NOMO-1 treated with dmso at 0.1 percent for 144 hours (cell line): ENCODE measurements at regions not wholly inside any gene's neighbourhood (a gene's known extent, or its start where the extent isn't known, plus 50 kb on each side); places are given as distances from the start of the nearest gene placed in this dataset.

Experiments used
- DNase-seq: peaks from one replicate; lab custom pipeline; 2025; ENCODE audit not compliant: unreplicated experiment; lab: John Stamatoyannopoulos, UW

DNA sequence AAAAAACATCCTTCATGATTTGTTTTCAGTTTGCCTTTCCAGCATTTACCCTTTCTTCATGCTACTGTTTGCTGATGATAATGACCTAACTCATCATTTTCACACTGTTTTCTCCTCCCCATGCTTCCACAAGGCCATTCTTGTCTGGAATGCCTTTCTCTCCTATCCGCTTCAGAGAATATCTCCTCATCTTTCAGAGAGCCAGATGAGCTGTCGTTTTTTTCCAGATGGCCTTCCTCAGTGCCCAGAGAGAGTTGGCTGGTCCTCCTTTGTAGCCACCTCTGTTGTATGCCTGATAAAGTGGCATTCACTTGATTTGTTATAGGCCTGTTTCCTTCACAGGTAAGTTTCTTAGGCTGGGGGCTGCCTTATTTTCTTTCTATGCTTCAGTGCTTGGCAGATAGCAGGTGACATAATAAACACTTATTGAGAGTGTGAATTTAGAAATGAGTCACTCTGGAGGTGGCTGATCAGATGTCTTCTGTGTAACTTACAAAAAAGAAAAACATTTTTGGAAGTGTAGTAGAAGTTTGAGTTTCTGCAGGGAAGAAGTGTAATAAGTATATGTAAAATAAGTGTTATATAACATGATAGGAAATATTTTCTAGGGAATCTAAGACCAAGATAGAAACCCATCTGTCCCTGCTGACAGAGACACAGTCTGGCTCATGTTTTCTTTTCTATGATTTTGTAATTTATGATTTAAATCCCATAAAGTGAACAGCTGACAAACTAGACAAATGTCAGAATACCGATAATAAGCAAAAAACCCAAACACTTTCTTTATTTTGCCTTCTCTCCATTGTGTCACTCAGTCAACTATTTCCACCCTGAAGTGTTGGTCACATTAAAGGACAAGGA is 174.5 kb downstream of the DACT1 start:
- no peak for DNase-seq

DNA sequence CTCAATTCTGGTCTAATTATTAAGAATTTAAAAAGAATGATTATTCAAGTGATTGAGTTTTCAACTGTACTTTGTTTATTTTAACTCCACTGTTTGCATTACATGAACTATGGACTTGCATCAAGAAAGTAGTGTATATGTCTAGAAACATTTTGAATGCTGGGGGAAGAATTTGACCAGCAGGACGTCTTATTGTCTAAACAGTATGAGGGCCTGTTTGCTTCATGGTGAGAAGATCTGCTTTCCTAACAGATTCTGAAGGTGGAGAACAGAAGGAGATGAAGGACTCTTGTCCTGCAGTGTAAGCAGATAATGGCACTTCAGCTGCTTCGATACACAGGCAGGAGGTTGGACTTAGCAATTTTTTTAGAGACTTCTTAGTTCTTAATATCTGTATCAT is 176.0 kb downstream of the DACT1 start:
- no peak for DNase-seq

DNA sequence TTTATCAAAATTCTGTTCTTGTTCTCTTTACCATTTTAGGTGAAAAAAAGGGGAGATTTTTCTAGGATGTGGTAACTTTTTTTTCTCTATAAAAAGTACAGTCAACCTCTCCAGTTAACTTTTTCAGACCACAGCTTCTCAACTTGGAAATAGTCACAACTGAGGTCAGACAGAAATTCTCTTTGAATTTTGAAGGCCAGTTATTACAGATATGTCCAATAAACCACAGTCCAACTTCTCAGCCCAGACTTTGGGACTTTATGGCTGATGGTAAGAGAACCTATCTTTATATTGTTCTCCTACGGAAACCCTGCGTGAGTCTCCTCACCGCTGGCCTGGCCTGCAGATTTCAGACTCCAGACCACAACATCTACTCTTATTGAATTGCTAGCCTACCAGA is 176.7 kb downstream of the DACT1 start:
- DNase-seq: no peak

DNA sequence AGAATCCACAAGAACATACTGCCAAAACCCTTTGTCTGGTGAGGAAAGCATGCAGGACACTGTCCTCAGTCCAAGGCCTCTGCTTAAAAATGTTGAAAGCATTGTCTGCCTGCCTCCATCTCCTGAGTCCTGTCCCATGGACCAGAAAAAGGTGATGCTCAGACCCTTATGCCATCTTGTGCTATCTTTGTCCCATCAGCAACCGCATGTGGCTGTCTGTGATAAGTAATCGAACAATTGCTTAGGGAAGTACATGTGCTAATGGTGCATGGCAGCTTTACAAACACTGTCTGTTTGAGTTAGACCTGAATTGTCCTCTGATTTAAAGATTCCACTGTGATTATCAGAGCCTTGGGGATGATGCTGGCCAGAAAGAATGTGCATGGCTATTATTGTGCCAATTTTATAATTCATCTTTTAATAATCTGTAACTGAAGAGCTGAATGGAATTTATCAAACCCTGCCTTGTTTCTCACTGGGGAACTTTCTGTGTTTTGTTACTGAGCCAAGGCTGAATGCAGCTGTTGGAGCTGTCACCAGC is 177.5 kb downstream of the DACT1 start:
- no peak for DNase-seq

DNA sequence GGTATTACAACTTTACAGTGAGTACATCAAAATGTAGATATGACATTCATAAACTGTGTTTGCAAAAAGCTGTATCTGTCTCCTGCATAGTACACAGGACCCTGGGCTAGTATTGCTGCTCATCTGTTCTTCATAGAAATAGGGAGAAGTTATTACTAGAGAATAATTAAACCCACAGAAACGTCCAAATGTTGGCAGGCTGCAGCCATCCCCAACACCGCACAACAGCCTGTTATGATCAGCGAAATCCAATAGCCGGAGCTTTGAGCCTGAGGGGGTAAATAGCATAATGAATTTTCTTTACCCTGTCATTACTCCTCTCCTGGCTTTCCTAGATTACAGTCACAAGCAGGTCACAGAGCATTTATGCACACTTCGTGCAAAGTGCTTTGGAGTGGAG is 178.0 kb downstream of the DACT1 start:
- no peak for DNase-seq

DNA sequence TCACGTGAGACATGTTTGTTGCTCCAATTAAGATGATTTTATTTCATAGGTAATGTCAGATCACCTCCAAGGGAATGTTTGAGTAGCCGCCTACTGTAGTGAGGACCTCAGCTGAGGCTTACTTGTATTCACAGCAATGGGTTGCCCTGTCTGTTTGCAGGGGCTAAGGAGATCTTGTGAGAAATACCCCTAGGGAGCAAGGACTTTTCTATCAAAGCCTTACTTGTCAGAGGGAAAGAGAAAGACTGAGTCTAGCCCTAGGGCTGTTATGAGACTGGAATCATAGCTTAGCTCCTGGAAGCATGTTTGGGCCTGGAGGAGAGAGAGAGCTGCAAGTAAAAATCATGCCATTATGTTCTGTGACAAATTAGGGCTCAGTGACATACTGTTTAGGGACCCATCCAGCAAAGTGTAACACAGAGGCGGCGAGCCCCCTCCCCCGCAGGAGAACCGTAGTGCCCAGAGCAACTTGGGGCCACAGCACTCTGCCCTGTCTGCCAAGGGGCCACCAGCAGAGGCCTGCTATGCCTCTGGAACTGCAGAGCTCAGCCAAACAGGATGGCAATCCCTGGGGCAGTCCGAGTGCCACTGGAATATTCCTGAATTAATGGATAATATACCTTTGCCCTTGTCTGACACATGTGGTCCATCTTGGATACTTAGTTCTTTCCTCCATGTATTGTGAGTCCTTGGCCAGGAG is 178.8 kb downstream of the DACT1 start:
- DNase-seq: no peak

DNA sequence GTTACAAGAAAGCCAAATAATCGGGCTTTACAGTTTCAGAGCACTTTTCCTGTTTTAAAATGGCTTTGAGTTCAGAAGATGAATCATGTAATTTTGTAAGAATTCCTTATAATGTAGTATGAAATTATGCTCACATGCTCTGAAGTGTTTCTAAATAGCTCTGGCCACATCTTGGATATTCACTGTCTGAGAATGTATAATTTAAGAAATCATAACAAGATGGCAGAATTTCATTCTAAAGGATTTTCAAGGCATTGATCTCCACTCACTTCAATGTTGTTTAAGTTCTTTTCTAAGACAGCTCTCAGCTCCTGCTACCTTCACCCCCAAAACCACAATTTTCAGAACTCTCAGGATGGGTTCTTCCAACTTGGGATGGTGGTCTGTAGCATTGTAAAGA is 180.1 kb downstream of the DACT1 start:
- no peak for DNase-seq

DNA sequence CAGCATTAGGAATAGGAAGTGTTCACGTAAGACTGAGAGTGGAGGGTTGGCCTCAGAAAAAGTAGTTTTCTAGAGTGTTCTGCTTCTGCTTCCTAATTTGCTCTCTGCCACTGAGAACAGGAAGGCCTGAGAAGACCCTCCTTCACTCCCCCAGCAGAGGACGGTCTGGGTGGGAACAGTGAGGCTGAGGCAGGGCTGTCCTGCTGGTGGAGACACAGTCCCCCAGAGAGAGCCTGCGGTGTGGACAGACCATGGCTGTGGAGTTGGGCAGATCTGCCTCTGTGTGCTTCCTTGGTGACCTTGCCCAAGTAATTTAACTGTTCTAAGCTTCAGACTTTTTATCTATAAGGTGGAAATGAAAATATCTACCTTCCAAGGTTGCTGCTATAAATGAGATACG is 182.3 kb downstream of the DACT1 start:
- no peak for DNase-seq

DNA sequence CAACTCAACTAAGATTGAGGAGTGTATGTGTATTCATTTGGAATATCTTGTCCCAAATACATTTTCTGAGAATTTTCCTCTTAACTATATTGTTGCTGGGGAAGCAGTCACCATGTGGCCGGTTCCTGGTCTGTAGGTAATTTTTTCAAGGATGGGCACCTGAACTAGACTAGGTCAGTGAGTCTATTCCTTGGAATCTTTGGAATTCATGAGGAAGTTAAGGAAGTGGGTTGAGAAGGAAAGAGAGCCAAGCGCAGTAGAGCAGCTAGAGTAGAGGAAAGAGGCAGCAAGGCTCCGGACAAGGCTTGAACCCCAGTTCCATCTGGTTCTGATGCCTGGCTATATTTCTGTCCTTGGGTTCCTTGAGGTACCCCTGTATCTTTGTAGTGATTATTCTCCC is 183.7 kb downstream of the DACT1 start:
- no peak for DNase-seq

DNA sequence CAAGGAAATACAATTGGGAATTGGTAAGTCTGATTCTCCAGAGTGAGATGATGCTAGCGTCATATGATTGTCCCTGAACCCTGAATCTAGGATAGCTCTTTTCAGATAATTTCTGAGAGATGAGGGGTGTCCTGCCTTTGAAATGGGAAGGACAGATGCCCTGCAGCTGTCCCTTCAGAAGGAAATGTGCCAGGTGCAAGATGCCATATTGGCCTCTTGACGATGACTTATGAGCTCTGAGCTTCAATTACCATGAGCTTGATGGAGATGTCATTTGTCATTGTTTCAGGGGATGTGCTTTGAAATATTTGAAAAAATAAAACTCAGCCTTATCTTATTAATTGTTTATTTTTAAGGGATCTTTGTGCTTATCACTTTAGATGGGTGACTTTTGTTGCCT is 185.1 kb downstream of the DACT1 start:
- no peak for DNase-seq

DNA sequence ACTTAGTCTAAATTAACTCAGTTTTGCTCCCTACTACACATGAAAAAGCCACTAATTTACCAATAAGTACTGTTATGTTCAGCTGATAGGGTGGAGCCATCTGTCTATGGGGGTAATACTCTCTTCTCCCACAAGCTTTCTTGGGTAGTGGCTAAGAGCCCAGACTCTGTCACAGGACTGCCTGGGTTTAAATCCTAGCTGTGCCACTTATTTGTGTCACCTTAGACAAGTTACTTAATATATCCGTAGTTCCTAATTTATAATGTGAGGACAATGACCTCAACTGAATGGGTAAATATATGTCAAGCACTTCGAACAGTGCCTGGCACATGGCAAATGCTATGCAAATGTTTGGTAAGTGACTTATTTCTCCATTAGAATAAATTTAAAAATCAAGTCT is 185.6 kb downstream of the DACT1 start:
- no peak for DNase-seq

DNA sequence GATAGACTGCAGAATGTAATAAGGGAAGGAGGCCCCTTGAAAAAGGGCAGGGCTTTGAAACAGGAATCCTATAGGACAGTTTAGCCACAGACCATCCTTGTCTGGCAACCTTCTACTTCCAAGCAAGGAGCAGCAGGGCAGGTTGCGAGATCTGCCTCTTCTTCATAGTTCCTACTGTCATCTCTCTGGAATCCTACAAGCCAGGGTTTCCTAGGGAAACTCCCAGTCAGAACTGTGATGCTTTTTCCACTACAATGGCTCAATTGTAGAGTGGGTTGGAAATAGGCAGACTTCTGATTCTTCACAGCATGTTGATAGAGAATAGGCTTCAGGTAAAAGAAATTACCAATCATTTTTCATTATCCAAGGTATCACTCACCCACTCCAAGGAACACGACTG is 186.3 kb downstream of the DACT1 start:
- no peak for DNase-seq

DNA sequence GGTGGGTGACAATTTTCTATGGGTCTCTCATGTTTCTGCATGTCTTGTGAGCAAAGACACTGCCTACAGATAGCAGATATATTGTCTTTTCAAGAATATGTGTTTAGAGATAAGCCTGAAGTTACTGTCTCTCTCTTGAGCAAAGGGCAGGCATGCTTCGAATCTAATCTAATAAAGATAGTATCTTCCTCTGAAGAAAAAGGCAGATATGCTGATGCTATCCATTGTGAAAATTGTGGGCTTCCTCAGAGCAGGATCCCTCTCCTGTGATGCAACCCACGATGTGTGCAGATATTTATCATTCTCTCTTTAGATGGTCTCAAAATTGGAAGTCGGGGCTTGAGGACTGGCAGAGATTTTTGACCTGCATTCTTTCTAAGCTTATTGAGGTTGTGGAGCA is 187.0 kb downstream of the DACT1 start:
- no peak for DNase-seq

DNA sequence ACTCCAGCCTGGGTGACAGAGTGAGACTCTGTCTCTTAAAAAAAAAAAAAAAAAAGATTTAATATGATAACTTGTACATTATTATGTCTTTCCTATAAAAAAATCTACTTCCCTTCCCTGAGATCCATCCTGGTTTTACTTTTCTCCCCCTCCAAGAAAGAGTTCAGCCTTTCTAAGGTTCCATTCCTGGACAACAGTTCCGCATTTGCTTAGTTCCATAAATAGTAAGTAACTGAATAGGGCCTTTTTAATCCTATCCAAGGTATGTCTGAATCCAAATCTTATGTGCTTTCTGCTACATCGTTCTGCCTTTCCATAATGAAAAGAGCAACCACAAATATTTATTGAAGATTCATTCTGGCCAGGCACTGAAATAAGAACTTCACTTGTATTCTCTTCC is 187.8 kb downstream of the DACT1 start:
- no peak for DNase-seq

DNA sequence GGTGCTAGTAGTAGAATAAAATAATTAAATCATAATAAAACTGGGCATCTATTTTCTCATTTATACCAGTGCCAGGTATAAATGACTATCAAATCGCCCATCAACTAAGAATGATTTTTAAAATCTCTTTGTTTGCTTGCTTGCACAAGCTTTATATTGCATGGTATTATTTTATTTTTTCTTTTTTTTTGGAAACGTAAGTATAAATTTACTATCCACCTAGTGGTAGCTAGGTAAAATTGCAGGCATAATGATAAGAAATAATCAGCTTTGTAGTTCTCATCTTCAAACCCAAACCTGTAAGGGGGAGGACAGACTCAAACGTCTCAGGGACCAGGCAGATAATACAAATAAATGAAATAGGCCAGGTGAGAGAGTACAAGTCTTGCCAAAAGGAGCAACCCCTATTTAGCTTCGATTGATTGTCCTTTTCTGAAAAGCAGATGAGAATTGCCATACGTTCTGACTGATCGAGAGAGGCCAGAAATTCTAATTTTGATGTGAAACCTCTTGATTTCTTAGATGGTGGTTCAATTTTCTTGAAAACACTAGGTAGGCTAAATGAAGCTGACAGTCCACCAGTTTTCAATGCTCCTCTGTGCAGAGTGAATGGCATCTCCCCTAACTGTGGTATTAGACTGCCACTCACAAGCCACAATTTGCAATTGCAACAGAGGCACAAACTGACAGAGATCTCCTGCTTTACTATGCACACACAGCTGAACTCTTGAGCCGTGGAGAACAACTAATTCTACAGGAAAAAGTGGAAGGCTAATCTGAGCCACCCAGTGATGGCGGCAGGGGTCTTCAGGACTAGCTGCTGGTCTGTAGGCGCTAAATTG is 189.3 kb downstream of the DACT1 start:
- no peak for DNase-seq

DNA sequence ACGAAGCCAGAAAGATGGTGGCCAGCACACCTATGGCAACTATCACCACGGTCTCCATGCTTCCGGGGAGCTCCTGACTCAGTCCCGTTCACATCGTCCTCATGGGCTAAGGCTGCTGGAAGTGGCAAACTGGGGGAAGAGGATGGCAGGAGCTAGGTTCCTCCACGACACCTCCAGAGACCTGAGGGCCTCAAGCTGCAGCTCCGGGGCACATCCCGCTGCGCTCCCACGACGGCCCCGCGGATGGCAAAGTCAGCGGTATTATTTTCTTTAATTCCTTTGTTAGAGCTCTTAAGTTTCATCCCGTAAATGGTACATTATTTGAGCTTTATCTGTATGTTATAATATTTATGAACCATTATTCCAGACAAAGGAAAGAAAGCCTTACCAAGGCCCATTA is 190.5 kb downstream of the DACT1 start:
- no peak for DNase-seq

DNA sequence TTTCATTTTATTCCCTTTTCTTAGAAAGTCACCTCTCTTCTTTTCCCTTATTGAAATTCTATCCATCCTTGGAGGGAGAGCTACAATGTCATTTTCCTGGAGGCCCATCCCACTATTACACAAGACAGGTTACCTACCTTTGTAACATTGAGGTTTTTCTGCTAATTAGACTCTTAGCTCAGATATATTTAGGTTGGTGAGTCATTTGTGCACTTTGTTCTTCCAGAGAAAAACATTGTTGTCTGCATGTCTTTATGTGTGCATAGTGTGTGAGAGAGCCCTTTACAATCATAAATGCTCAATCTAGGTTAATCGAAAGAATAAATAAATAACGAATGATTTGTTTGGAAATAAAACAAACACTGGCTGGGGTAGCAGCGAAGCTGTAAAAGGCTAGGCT is 191.8 kb downstream of the DACT1 start:
- no peak for DNase-seq

DNA sequence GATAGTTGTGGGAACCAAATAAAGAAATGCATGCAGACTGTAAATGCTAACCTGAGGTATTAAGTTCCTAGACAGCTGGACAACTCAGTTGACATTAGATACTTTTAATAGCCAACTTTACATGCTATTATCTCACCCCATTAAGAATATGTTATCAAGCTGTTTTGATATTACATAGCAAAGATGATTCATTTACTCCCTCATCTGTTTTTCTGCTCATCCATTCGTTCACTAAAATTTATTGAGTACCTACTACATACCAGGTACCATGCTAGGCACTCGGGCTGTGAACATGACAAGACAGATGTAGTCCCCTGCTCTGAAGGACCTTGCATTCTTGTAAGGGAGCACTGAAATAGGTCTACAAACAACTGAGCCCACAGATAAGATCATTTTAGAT is 192.4 kb downstream of the DACT1 start:
- no peak for DNase-seq

DNA sequence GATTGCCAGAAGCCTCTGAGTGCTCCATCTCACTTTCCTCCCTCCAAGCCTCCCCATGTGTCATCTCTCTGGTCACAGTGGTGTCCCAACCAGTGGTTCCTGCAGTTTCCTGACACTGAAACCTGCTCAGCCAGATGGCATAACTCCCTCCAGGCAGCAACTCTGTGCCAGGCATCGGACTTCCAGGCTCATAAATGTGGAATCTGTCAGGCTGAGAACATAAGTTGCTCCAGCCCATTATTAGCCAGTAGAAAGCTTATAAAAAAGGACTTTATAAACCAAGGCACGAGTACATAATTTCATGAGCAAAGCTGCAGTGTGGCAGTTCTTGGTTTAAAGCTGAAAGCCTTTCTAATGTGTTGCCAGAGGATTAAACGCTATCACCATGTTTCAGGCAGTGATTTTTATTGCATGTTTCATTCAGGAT is 194.3 kb downstream of the DACT1 start:
- no peak for DNase-seq

DNA sequence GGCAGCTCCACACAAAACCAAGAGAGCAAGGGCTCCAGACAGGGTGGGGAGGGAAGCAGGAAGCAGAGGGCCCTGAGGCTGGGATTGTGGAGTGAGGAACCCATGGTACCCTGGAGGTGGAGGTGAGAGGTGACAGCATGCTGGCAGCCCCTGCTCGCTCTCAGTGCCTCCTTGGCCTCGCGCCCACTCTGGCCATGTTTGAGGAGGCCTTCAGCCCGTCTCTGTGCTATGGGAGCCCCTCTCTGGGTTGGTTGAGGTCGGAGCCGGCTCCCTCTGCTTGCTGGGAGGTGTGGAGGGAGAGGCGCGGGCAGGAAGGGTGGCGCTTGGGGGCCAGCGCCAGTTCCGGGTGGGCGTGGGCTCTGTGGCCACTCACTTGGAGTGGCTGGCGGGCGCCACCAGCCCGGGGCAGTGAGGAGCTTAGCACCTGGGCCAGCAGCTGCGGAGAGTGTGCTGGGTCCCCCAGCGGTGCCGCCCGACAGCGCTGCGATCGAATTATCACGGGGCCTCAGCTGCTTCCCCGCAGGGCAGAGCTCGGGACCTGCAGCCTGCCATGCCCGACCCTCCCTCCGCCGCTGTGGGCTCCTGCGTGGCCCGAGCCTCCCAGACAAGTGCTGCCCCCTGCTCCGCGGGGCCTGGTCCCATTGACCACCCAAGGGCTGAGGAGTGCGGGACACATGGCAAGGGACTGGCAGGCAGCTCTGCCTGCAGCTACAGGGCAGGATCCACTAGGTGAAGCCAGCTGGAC is 196.0 kb downstream of the DACT1 start:
- no peak for DNase-seq
